IMR-90 (cell line): ENCODE measurements at regions not wholly inside any gene's neighbourhood (a gene's known extent, or its start where the extent isn't known, plus 50 kb on each side); places are given as distances from the start of the nearest gene placed in this dataset.

Experiments used
- ATAC-seq: fragments of 200-7000 bp; cut with Tn5 transposase; 2 replicates; pipeline ENCODE4 v1.9.1; 2020; ENCODE audit warnings: low read depth, mild to moderate bottlenecking, moderate library complexity
- BruUV-seq: library from RNA; stranded (reverse); fragments of 400-500 nt; replicated peaks from 2 replicates; lab custom pipeline; 2021; lab: Mats Ljungman, UMichigan
- CTCF ChIA-PET: fragments of 300-600 bp; formaldehyde crosslinking; extraction: SDS; loops from one replicate; lab custom pipeline; 2021; ENCODE audit warnings: antibody characterized with exemption; lab: Yijun Ruan, JAX
- POLR2A ChIA-PET: fragments of 300-600 bp; sonication (Branson Sonifier 250); formaldehyde crosslinking; loops from one replicate; lab custom pipeline; 2022; ENCODE audit warnings: antibody characterized with exemption; ENCODE audit not compliant: unreplicated experiment; lab: Charles Lee
- DNase-seq: peaks from one replicate; pipeline ENCODE4 v3.0.0; 2013
- H2AFZ ChIP-seq: replicated peaks from 2 replicates; pipeline ENCODE3; 2013; ENCODE audit warnings: low read length, mild to moderate bottlenecking; ENCODE audit not compliant: poor library complexity
- H2AK5ac ChIP-seq: 2 replicates; pipeline ENCODE4 v1.6.1; 2013; ENCODE audit warnings: low read depth, low read length, inconsistent platforms
- H2AK9ac ChIP-seq: replicated peaks from 2 replicates; pipeline ENCODE3; 2013; ENCODE audit warnings: mild to moderate bottlenecking, low read depth, low read length, moderate library complexity; ENCODE audit not compliant: poor library complexity
- H2BK120ac ChIP-seq: 2 replicates; pipeline ENCODE4 v1.6.1; 2013; ENCODE audit warnings: low read depth, low read length, inconsistent platforms
- H2BK15ac ChIP-seq: 3 replicates; pipeline ENCODE4 v1.6.1; 2013; ENCODE audit warnings: low read depth, low read length, inconsistent platforms
- H2BK20ac ChIP-seq: 2 replicates; pipeline ENCODE4 v1.6.1; 2013; ENCODE audit warnings: low read depth, mild to moderate bottlenecking, inconsistent platforms, low read length, moderate library complexity
- H2BK5ac ChIP-seq: 2 replicates; pipeline ENCODE4 v1.6.1; 2013; ENCODE audit warnings: mild to moderate bottlenecking, low read depth, low read length, inconsistent platforms; ENCODE audit not compliant: poor library complexity, severe bottlenecking
- H3K14ac ChIP-seq: replicated peaks from 2 replicates; pipeline ENCODE4 v1.6.1; 2013; ENCODE audit warnings: low read depth, low read length, inconsistent platforms
- H3K18ac ChIP-seq: 2 replicates; pipeline ENCODE4 v1.6.1; 2013; ENCODE audit warnings: low read depth, low read length, control low read depth
- H3K23ac ChIP-seq: 2 replicates; pipeline ENCODE4 v1.6.1; 2013; ENCODE audit warnings: low read depth, low read length, inconsistent platforms
- H3K27ac ChIP-seq: 2 replicates; pipeline ENCODE4 v1.5.1; 2013; ENCODE audit warnings: mild to moderate bottlenecking, control low read depth, low read length; ENCODE audit not compliant: insufficient read depth
- H3K27me3 ChIP-seq: 2 replicates; pipeline ENCODE4 v1.6.1; 2013; ENCODE audit warnings: low read length; ENCODE audit not compliant: control insufficient read depth, insufficient read depth
- H3K36me3 ChIP-seq: 2 replicates; pipeline ENCODE4 v1.6.1; 2013; ENCODE audit warnings: low read length, mixed read lengths; ENCODE audit not compliant: control insufficient read depth, insufficient read depth
- H3K4ac ChIP-seq: 2 replicates; pipeline ENCODE4 v1.6.1; 2013; ENCODE audit warnings: low read depth, low read length, inconsistent platforms
- H3K4me1 ChIP-seq: 2 replicates; pipeline ENCODE4 v1.6.1; 2013; ENCODE audit warnings: low read length, mixed read lengths; ENCODE audit not compliant: control insufficient read depth, insufficient read depth
- H3K4me2 ChIP-seq: 2 replicates; pipeline ENCODE4 v1.6.1; 2013; ENCODE audit warnings: low read depth, mild to moderate bottlenecking, control low read depth, low read length, moderate library complexity
- H3K4me3 ChIP-seq: 2 replicates; pipeline ENCODE4 v1.5.1; 2013; ENCODE audit warnings: low read depth, mild to moderate bottlenecking, control low read depth, low read length, moderate library complexity; ENCODE audit not compliant: insufficient read depth
- H3K56ac ChIP-seq: 2 replicates; pipeline ENCODE4 v1.6.1; 2013; ENCODE audit warnings: low read length, inconsistent platforms; ENCODE audit not compliant: insufficient read depth; ENCODE audit errors: extremely low read depth
- H3K79me1 ChIP-seq, 2 experiments: 2 replicates each; pipeline ENCODE4 v1.6.1; 2013; ENCODE audit warnings: low read length in 2 of 2, inconsistent platforms in 1 of 2, low read depth in 1 of 2
- H3K9ac ChIP-seq: 2 replicates; pipeline ENCODE4 v1.6.1; 2013; ENCODE audit warnings: low read depth, low read length, control low read depth
- H3K9me1 ChIP-seq: 2 replicates; pipeline ENCODE4 v1.6.1; 2013; ENCODE audit warnings: low read length, inconsistent platforms; ENCODE audit not compliant: insufficient read depth
- H3K9me3 ChIP-seq: 2 replicates; pipeline ENCODE4 v1.6.1; 2013; ENCODE audit warnings: low read length; ENCODE audit not compliant: control insufficient read depth, insufficient read depth
- H4K20me1 ChIP-seq: 2 replicates; pipeline ENCODE4 v1.6.1; 2013; ENCODE audit warnings: low read length, inconsistent platforms; ENCODE audit not compliant: insufficient read depth
- H4K5ac ChIP-seq: 2 replicates; pipeline ENCODE4 v1.6.1; 2013; ENCODE audit warnings: mild to moderate bottlenecking, low read depth, low read length, control low read depth
- H4K8ac ChIP-seq, 2 experiments: 2 replicates each; pipeline ENCODE4 v1.6.1; 2013; ENCODE audit warnings: low read depth in 2 of 2, low read length in 2 of 2, control low read depth in 1 of 2, inconsistent platforms in 1 of 2
- H4K91ac ChIP-seq: 2 replicates; pipeline ENCODE4 v1.6.1; 2013; ENCODE audit warnings: low read depth, low read length, inconsistent platforms; ENCODE audit not compliant: insufficient read depth
- BHLHE40 ChIP-seq: fragments of 150-350 bp; IDR thresholded peaks from 2 replicates; pipeline ENCODE4 v1.6.1; 2016; ENCODE audit warnings: mild to moderate bottlenecking, low read depth, low read length
- CEBPB ChIP-seq: IDR thresholded peaks from 2 replicates; pipeline ENCODE4 v1.6.1; 2012; ENCODE audit warnings: low read depth, low read length, improper control_type of control experiment
- FOS ChIP-seq: fragments of 150-350 bp; IDR thresholded peaks from 2 replicates; pipeline ENCODE4 v1.6.1; 2016; ENCODE audit warnings: low read depth, low read length
- NFE2L2 ChIP-seq: fragments of 150-350 bp; IDR thresholded peaks from 2 replicates; pipeline ENCODE4 v1.6.1; 2016; ENCODE audit warnings: low read depth, mild to moderate bottlenecking, low read length
- POLR2A ChIP-seq: IDR thresholded peaks from 2 replicates; pipeline ENCODE4 v1.6.1; 2012; ENCODE audit warnings: mild to moderate bottlenecking, low read depth, low read length
- RAD21 ChIP-seq: IDR thresholded peaks from 2 replicates; pipeline ENCODE4 v1.6.1; 2012; ENCODE audit warnings: low read length, improper control_type of control experiment
- dilution Hi-C: fragments of 300-500 bp; cut with HindIII; formaldehyde crosslinking; loops from one replicate; pipeline ENCODE4 v1.14.3; 2018; ENCODE audit warnings: low sequenced_read_pairs; ENCODE audit not compliant: unreplicated experiment
- in situ Hi-C: fragments of 300-500 bp; cut with MboI; formaldehyde crosslinking; loops from 3 replicates; pipeline ENCODE4 v1.14.3; 2019; ENCODE audit warnings: low sequenced_read_pairs, inconsistent platforms, mixed read lengths
- intact Hi-C: fragments of 100-400 bp; cut with micrococcal nuclease; formaldehyde crosslinking; loops from 2 replicates; pipeline ENCODE4 v1.10.0; 2022

DNA sequence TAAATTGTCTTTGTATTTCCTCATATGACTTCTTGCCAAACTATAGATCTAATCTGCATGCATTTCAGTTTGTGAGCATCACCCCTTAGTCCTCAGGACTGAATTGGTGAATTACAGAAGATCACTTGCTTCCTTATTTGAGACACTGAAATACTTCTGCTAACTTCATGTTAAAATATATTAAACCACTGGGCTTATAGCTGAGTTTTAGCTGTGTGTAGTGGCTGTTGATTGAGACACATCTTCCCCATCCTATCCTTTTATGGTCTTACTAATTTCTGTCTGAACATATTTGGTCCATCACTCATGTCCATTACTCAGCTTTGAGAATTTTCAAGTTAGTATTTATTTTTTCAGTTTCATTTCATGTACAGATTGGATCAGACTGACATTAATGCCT lies 295.9 kb downstream of the PSAT1 start:
- peak overlapping the region; percentile 81; the same call in 1 of the 2 replicates for H3K4ac ChIP-seq
- peak overlapping the region; percentile 96 for H2BK120ac ChIP-seq
- DNase-seq (peak; percentile 78), ATAC-seq (peak; percentile 37; the same call in 1 of the 2 replicates)
- no peak overlapping the region for H3K4me3 ChIP-seq
- peak overlapping the region; percentile 62; the same call in 1 of the 2 replicates for H4K5ac ChIP-seq
- H2BK15ac ChIP-seq, result peak overlapping the region; percentile 85; the same call in 2 of the 3 replicates
- intact Hi-C loops, result no loop called here
- dilution Hi-C loops, result no loop called here
- ChIA-PET POLR2A (no interaction called here), CTCF (no interaction called here)
- peak overlapping the region; percentile 77; the same call in 1 of the 2 replicates for H3K23ac ChIP-seq
- H4K20me1 ChIP-seq, result no peaks in the 10 kb centered on the region
- H3K56ac ChIP-seq, result peak overlapping the region; percentile 93
- peaks cover 6% of the 10 kb centered on the region; the same call in 1 of the 2 replicates for H3K9me3 ChIP-seq
- TF ChIP-seq RAD21 (no peak), FOS (no peak), NFE2L2 (no peak), CEBPB (peak; percentile 36; the same call in 1 of the 2 replicates), BHLHE40 (no peak), POLR2A (no peak)
- peak overlapping the region; percentile 85 to 90 for H4K8ac ChIP-seq
- peak overlapping the region; percentile 41; the same call in 1 of the 2 replicates for H3K4me2 ChIP-seq
- H3K18ac ChIP-seq, result peak overlapping the region; percentile 94; the same call in 1 of the 2 replicates
- in situ Hi-C loops, result loop anchor here (25.0 kb wide), 1 partner anchor 969 kb away; the partner anchor contains the start of gene TLE4
- peak overlapping the region; percentile 91 for H4K91ac ChIP-seq
- peaks cover 11% of the 10 kb centered on the region for H3K4me1 ChIP-seq
- H3K79me1 ChIP-seq, result no peaks in the 10 kb centered on the region
- H3K9me1 ChIP-seq, result 0 out of 2 replicates have a peak, but pooled peaks cover 3% of the 10 kb centered on the region
- 0 out of 2 replicates have a peak overlapping the region, but pooled peaks have one; percentile 60 for H2AK5ac ChIP-seq
- no TSS peak for BruUV-seq
- no peak overlapping the region; the same call in 1 of the 2 replicates for H3K9ac ChIP-seq
- H3K14ac ChIP-seq, result peak overlapping the region; percentile 87
- no peak overlapping the region for H2AFZ ChIP-seq
- H3K27ac ChIP-seq, result 0 out of 2 replicates have a peak overlapping the region, but pooled peaks have one; percentile 27
- no peaks in the 10 kb centered on the region for H3K36me3 ChIP-seq
- no peak overlapping the region for H2AK9ac ChIP-seq
- peak overlapping the region; percentile 94 for H2BK20ac ChIP-seq
- peak overlapping the region; percentile 87 for H2BK5ac ChIP-seq
- no peaks in the 10 kb centered on the region for H3K27me3 ChIP-seq
